Prostate gland (tissue), 2 donors: ENCODE measurements at regions not wholly inside any gene's neighbourhood (a gene's known extent, or its start where the extent isn't known, plus 50 kb on each side); places are given as distances from the start of the nearest gene placed in this dataset.

Experiments used
- POLR2A ChIP-seq: fragments of 450-650 bp; IDR thresholded peaks from one replicate; pipeline ENCODE4 v1.6.1; 2016; ENCODE audit warnings: antibody characterized with exemption, mild to moderate bottlenecking
- POLR2AphosphoS5 ChIP-seq: sonication (generic); formaldehyde crosslinking; IDR thresholded peaks from one replicate; pipeline ENCODE4 v1.6.1; 2017; ENCODE audit warnings: antibody characterized with exemption
- TF ChIP-seq, protein P1 (sequence below), 4 experiments: fragments of 200-600 bp in 2 of 4; fragments of 450-650 bp in 2 of 4; sonication (generic) in 2 of 4; IDR thresholded peaks; 1 replicate in 3 of 4; 2 replicates in 1 of 4; pipeline ENCODE4 v1.5.1; 2016 to 2019; ENCODE audit warnings: antibody characterized with exemption in 4 of 4, mild to moderate bottlenecking in 2 of 4, moderate library complexity in 2 of 4

DNA sequence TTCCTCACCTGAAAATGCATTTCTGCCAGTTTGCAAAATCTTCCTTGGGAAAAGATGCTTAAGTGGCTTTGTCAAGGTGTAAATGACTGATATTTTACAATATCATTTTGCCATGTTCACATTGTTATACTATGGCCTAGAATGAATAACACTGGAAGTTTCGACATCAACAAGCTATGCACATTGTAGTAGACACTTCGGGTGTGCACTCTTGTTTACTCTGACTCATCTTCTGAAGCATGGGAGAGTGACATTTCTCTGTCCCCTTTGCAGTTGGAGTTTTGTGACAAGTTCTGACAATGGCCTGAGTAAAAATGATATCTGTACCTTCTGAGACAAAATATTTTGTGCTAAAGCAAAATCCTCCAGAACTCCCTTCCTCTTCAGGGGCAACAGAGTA, 567.0 kb upstream of the RGMA start:
- TF ChIP-seq, protein P1, sequence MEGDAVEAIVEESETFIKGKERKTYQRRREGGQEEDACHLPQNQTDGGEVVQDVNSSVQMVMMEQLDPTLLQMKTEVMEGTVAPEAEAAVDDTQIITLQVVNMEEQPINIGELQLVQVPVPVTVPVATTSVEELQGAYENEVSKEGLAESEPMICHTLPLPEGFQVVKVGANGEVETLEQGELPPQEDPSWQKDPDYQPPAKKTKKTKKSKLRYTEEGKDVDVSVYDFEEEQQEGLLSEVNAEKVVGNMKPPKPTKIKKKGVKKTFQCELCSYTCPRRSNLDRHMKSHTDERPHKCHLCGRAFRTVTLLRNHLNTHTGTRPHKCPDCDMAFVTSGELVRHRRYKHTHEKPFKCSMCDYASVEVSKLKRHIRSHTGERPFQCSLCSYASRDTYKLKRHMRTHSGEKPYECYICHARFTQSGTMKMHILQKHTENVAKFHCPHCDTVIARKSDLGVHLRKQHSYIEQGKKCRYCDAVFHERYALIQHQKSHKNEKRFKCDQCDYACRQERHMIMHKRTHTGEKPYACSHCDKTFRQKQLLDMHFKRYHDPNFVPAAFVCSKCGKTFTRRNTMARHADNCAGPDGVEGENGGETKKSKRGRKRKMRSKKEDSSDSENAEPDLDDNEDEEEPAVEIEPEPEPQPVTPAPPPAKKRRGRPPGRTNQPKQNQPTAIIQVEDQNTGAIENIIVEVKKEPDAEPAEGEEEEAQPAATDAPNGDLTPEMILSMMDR (IDR thresholded peaks at IDR 0.05): no peak
- TF ChIP-seq POLR2A: no peak
- no peak for TF ChIP-seq POLR2AphosphoS5
